Esophagus muscularis mucosa (tissue), 4 donors: ENCODE measurements at regions not wholly inside any gene's neighbourhood (a gene's known extent, or its start where the extent isn't known, plus 50 kb on each side); places are given as distances from the start of the nearest gene placed in this dataset.

Source experiments
- EP300 ChIP-seq: sonication (generic); formaldehyde crosslinking; IDR thresholded peaks from one replicate; pipeline ENCODE4 v1.6.1; 2017; ENCODE audit warnings: antibody characterized with exemption
- POLR2A ChIP-seq: fragments of 450-650 bp; IDR thresholded peaks from one replicate; pipeline ENCODE4 v1.6.1; 2017; ENCODE audit warnings: antibody characterized with exemption, moderate library complexity, mild to moderate bottlenecking, low read depth
- TF ChIP-seq, protein P1 (sequence below), 3 experiments: fragments of 200-600 bp in 2 of 3; fragments of 450-650 bp in 1 of 3; sonication (generic) in 2 of 3; IDR thresholded peaks; one replicate each; pipeline ENCODE4 v1.5.1; 2017 to 2019; ENCODE audit warnings: antibody characterized with exemption in 3 of 3, mild to moderate bottlenecking in 2 of 3, moderate library complexity in 1 of 3

DNA sequence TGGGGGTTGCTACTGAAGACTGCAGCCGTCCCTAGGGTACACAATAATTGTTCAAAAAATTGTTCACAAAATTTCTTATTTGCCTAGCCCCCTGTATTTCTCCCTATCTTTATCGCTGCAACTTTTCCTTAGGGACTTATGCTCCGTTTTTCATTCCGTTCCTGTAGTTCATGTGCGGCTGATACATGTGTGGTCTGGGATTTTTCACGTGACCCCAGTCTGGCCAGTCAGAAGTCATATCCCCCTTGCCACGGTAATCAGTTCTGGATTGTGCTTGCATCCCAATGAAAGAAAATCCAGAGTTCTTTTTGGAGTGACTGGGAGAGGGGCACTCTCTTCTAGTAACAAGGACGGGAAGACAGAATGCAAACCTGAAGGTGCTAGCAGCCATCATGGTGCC is 610.7 kb upstream of the C16orf82 start:
- TF ChIP-seq, protein P1, sequence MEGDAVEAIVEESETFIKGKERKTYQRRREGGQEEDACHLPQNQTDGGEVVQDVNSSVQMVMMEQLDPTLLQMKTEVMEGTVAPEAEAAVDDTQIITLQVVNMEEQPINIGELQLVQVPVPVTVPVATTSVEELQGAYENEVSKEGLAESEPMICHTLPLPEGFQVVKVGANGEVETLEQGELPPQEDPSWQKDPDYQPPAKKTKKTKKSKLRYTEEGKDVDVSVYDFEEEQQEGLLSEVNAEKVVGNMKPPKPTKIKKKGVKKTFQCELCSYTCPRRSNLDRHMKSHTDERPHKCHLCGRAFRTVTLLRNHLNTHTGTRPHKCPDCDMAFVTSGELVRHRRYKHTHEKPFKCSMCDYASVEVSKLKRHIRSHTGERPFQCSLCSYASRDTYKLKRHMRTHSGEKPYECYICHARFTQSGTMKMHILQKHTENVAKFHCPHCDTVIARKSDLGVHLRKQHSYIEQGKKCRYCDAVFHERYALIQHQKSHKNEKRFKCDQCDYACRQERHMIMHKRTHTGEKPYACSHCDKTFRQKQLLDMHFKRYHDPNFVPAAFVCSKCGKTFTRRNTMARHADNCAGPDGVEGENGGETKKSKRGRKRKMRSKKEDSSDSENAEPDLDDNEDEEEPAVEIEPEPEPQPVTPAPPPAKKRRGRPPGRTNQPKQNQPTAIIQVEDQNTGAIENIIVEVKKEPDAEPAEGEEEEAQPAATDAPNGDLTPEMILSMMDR (IDR thresholded peaks at IDR 0.05): no peak
- TF ChIP-seq POLR2A: no peak
- TF ChIP-seq EP300: no peak
